ENCODE measurements at regions not wholly inside any gene's neighbourhood (a gene's known extent, or its start where the extent isn't known, plus 50 kb on each side); places are given as distances from the start of the nearest gene placed in this dataset.

DNA sequence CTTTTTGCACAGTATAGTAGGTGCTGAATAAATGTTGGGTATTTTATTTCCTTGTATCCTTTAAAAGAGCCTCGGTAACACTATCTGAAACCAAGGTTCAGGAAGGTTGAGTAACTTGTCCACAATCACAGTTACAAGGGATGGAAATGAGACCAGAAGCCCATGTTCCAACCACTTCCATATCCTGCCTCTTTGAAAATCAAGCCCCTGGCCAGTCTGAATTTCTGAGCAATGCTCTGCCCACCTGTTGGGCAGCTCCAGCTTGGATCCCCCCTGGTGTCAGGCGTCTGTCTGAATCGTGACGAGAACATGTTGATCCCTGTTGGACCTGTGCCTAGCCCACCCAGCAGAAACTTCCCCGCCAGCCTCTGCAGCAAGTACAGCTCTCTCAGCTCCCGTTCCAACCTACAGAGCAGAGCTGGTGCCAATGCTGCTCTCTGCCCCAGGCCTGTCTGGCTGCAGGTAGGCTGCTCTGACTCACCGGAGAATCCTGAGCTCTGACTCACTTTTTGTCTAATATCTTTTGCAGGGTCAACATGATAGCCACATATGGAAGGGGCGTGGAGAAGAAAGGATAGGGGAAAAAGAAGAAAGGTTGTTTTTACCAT, 595.5 kb downstream of the INHBA start:
- H3K4me2 ChIP-seq = no peak overlapping the region
- Mint-ChIP-seq H3K4me1 (peaks cover 6% of the 10 kb centered on the region), H3K4me3 (no peak overlapping the region), H3K27ac (no peak overlapping the region), H3K36me3 (ENCODE audit: low read depth) (no peaks in the 10 kb centered on the region), H3K27me3 (ENCODE audit: insufficient read depth, low read depth, poor library complexity) (peaks cover 1% of the 10 kb centered on the region), H3K9me3 (no peaks in the 10 kb centered on the region; the same call in 2 of the 3 replicates)
- H3K9me2 ChIP-seq (ENCODE audit: insufficient read depth) = no peaks in the 10 kb centered on the region; the same call in none of the 2 replicates
- no peak for ATAC-seq
- H4K20me1 ChIP-seq (replicated peaks; ENCODE audit: insufficient read depth) = no peaks in the 10 kb centered on the region
- H3K27me3 ChIP-seq (ENCODE audit: insufficient read depth) = no peaks in the 10 kb centered on the region
- H2AFZ ChIP-seq = no peak overlapping the region
- H3F3A ChIP-seq (replicated peaks; ENCODE audit: low read depth) = no peaks in the 10 kb centered on the region
- no peak overlapping the region for H3K27ac ChIP-seq (ENCODE audit: low read depth)
- no peaks in the 10 kb centered on the region for H3K36me3 ChIP-seq (ENCODE audit: insufficient read depth)
- H3K4me1 ChIP-seq (ENCODE audit: insufficient read depth) = peaks cover 5% of the 10 kb centered on the region; the same call in 1 of the 2 replicates
- no peaks in the 10 kb centered on the region for H3K79me2 ChIP-seq (replicated peaks; ENCODE audit: insufficient read depth)
- no peak overlapping the region for H3K4me3 ChIP-seq
- TF ChIP-seq, protein P1, sequence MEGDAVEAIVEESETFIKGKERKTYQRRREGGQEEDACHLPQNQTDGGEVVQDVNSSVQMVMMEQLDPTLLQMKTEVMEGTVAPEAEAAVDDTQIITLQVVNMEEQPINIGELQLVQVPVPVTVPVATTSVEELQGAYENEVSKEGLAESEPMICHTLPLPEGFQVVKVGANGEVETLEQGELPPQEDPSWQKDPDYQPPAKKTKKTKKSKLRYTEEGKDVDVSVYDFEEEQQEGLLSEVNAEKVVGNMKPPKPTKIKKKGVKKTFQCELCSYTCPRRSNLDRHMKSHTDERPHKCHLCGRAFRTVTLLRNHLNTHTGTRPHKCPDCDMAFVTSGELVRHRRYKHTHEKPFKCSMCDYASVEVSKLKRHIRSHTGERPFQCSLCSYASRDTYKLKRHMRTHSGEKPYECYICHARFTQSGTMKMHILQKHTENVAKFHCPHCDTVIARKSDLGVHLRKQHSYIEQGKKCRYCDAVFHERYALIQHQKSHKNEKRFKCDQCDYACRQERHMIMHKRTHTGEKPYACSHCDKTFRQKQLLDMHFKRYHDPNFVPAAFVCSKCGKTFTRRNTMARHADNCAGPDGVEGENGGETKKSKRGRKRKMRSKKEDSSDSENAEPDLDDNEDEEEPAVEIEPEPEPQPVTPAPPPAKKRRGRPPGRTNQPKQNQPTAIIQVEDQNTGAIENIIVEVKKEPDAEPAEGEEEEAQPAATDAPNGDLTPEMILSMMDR (conservative IDR thresholded peaks at IDR 0.05; ENCODE audit: low read depth in 2 of 2) = no peak
- no peak for TF ChIP-seq ZNF331 (CRISPR knock-in tag; IDR thresholded peaks at IDR 0.05; ENCODE audit: low read depth)
- no peak for TF ChIP-seq EZH2 (IDR thresholded peaks at IDR 0.05; ENCODE audit: low read depth, unreplicated experiment)
- no peak for TF ChIP-seq NANOG (IDR thresholded peaks at IDR 0.05; ENCODE audit: borderline replicate concordance)
- TF ChIP-seq JUNB (IDR thresholded peaks at IDR 0.05; ENCODE audit: unreplicated experiment) = no peak
- no peak for TF ChIP-seq ZNF462 (CRISPR knock-in tag; IDR thresholded peaks at IDR 0.05)
- TF ChIP-seq CREB1 (CRISPR knock-in tag; IDR thresholded peaks at IDR 0.05; ENCODE audit: low read depth) = no peak
- TF ChIP-seq ETS1 (IDR thresholded peaks at IDR 0.05) = no peak
- TF ChIP-seq POLR2AphosphoS5 (IDR thresholded peaks at IDR 0.05; ENCODE audit: low read depth) = no peak
- TF ChIP-seq EZH2phosphoT487 (IDR thresholded peaks at IDR 0.05; ENCODE audit: unreplicated experiment) = no peak
- TF ChIP-seq STAT1 (IDR thresholded peaks at IDR 0.05; ENCODE audit: unreplicated experiment) = no peak
- TF ChIP-seq ZNF114 (CRISPR knock-in tag; IDR thresholded peaks at IDR 0.05) = no peak
- TF ChIP-seq, protein P2, sequence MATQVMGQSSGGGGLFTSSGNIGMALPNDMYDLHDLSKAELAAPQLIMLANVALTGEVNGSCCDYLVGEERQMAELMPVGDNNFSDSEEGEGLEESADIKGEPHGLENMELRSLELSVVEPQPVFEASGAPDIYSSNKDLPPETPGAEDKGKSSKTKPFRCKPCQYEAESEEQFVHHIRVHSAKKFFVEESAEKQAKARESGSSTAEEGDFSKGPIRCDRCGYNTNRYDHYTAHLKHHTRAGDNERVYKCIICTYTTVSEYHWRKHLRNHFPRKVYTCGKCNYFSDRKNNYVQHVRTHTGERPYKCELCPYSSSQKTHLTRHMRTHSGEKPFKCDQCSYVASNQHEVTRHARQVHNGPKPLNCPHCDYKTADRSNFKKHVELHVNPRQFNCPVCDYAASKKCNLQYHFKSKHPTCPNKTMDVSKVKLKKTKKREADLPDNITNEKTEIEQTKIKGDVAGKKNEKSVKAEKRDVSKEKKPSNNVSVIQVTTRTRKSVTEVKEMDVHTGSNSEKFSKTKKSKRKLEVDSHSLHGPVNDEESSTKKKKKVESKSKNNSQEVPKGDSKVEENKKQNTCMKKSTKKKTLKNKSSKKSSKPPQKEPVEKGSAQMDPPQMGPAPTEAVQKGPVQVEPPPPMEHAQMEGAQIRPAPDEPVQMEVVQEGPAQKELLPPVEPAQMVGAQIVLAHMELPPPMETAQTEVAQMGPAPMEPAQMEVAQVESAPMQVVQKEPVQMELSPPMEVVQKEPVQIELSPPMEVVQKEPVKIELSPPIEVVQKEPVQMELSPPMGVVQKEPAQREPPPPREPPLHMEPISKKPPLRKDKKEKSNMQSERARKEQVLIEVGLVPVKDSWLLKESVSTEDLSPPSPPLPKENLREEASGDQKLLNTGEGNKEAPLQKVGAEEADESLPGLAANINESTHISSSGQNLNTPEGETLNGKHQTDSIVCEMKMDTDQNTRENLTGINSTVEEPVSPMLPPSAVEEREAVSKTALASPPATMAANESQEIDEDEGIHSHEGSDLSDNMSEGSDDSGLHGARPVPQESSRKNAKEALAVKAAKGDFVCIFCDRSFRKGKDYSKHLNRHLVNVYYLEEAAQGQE (IDR thresholded peaks at IDR 0.05; ENCODE audit: unreplicated experiment) = no peak
- no peak for DNase-seq (ENCODE audit: low spot score)

Data from GM23338 (cell line).